ENCODE measurements at regions not wholly inside any gene's neighbourhood (a gene's known extent, or its start where the extent isn't known, plus 50 kb on each side); places are given as distances from the start of the nearest gene placed in this dataset.
"Not testable (repeated sequence)": the region's sequence is repeated elsewhere in the genome, so short reads cannot be mapped to it uniquely, and the experiment has no call there.

GRCh38 chr5:42982107-42982622 lies 58.0 kb downstream of the ANXA2R start:
- no peak overlapping the region for H3K4me3 Mint-ChIP-seq (ENCODE audit: low read depth, unreplicated experiment)
- no peak for TF ChIP-seq CTCF (IDR thresholded peaks at IDR 0.05; ENCODE audit: unreplicated experiment)
- no TSS peak for BruUV-seq (replicated peaks)
- H3K36me3 Mint-ChIP-seq (ENCODE audit: insufficient read depth, unreplicated experiment): peaks cover 51% of the 10 kb centered on the region
- CTCF ChIA-PET: interaction anchor here (0.6 kb wide), 1 partner anchor 101 kb away, joined by 3 read pairs; no protein-coding TSS in a partner anchor
- H3K4me1 Mint-ChIP-seq (ENCODE audit: low read depth, unreplicated experiment): peaks cover 45% of the 10 kb centered on the region
- peak; percentile 51 for DNase-seq
- intact Hi-C loops (cut with micrococcal nuclease; ENCODE audit: unreplicated experiment): no loop called here
- peak overlapping the region; percentile 61 for H3K27ac Mint-ChIP-seq (ENCODE audit: unreplicated experiment)
- no peaks in the 10 kb centered on the region for H3K27me3 Mint-ChIP-seq (ENCODE audit: unreplicated experiment)
- no peaks in the 10 kb centered on the region for H3K9me3 Mint-ChIP-seq (ENCODE audit: low read depth, unreplicated experiment)

- H3K27me3 Mint-ChIP-seq (ENCODE audit: unreplicated experiment); H3K4me3 Mint-ChIP-seq (ENCODE audit: low read depth, unreplicated experiment); DNase-seq; intact Hi-C loops (cut with micrococcal nuclease; ENCODE audit: unreplicated experiment); BruUV-seq (replicated peaks); H3K9me3 Mint-ChIP-seq (ENCODE audit: low read depth, unreplicated experiment): not testable (repeated sequence)
- Mint-ChIP-seq H3K4me1 (ENCODE audit: low read depth, unreplicated experiment) (peaks cover 39% of the 10 kb centered on the region), H3K36me3 (ENCODE audit: insufficient read depth, unreplicated experiment) (peaks cover 45% of the 10 kb centered on the region), H3K27ac (ENCODE audit: unreplicated experiment) (peak overlapping the region; percentile 61)
- CTCF ChIA-PET: interaction anchor here (0.6 kb wide), 1 partner anchor 101 kb away, joined by 3 read pairs; no protein-coding TSS in a partner anchor
Measured at GRCh38 chr5:42981417-42982106, 58.6 kb downstream of the ANXA2R start.

- H3K36me3 Mint-ChIP-seq (ENCODE audit: insufficient read depth, unreplicated experiment): peaks cover 42% of the 10 kb centered on the region
- H3K27ac Mint-ChIP-seq (ENCODE audit: unreplicated experiment); intact Hi-C loops (cut with micrococcal nuclease; ENCODE audit: unreplicated experiment); H3K9me3 Mint-ChIP-seq (ENCODE audit: low read depth, unreplicated experiment); H3K4me3 Mint-ChIP-seq (ENCODE audit: low read depth, unreplicated experiment); BruUV-seq (replicated peaks); CTCF ChIA-PET; H3K27me3 Mint-ChIP-seq (ENCODE audit: unreplicated experiment); DNase-seq: not testable (repeated sequence)
- peaks cover 33% of the 10 kb centered on the region for H3K4me1 Mint-ChIP-seq (ENCODE audit: low read depth, unreplicated experiment)
Measured at GRCh38 chr5:42981015-42981414, 59.1 kb downstream of the ANXA2R start.

GRCh38 chr5:42980391-42980790 lies 59.7 kb downstream of the ANXA2R start:
- H3K27ac Mint-ChIP-seq (ENCODE audit: unreplicated experiment); H3K27me3 Mint-ChIP-seq (ENCODE audit: unreplicated experiment); H3K4me3 Mint-ChIP-seq (ENCODE audit: low read depth, unreplicated experiment); CTCF ChIA-PET; BruUV-seq (replicated peaks); DNase-seq; intact Hi-C loops (cut with micrococcal nuclease; ENCODE audit: unreplicated experiment); H3K9me3 Mint-ChIP-seq (ENCODE audit: low read depth, unreplicated experiment): not testable (repeated sequence)
- peaks cover 36% of the 10 kb centered on the region for H3K36me3 Mint-ChIP-seq (ENCODE audit: insufficient read depth, unreplicated experiment)
- peaks cover 27% of the 10 kb centered on the region for H3K4me1 Mint-ChIP-seq (ENCODE audit: low read depth, unreplicated experiment)

- CTCF ChIA-PET; BruUV-seq (replicated peaks); DNase-seq; H3K27me3 Mint-ChIP-seq (ENCODE audit: unreplicated experiment); intact Hi-C loops (cut with micrococcal nuclease; ENCODE audit: unreplicated experiment); H3K4me3 Mint-ChIP-seq (ENCODE audit: low read depth, unreplicated experiment); H3K27ac Mint-ChIP-seq (ENCODE audit: unreplicated experiment); H3K9me3 Mint-ChIP-seq (ENCODE audit: low read depth, unreplicated experiment): not testable (repeated sequence)
- Mint-ChIP-seq H3K4me1 (ENCODE audit: low read depth, unreplicated experiment) (peaks cover 15% of the 10 kb centered on the region), H3K36me3 (ENCODE audit: insufficient read depth, unreplicated experiment) (peaks cover 28% of the 10 kb centered on the region)
Measured at GRCh38 chr5:42979242-42979641, 60.9 kb downstream of the ANXA2R start.

- intact Hi-C loops (cut with micrococcal nuclease; ENCODE audit: unreplicated experiment): no loop called here
- Mint-ChIP-seq H3K4me3 (ENCODE audit: low read depth, unreplicated experiment) (no peak overlapping the region), H3K4me1 (ENCODE audit: low read depth, unreplicated experiment) (no peaks in the 10 kb centered on the region), H3K27ac (ENCODE audit: unreplicated experiment) (no peak overlapping the region), H3K36me3 (ENCODE audit: insufficient read depth, unreplicated experiment) (peaks cover 5% of the 10 kb centered on the region), H3K27me3 (ENCODE audit: unreplicated experiment) (no peaks in the 10 kb centered on the region), H3K9me3 (ENCODE audit: low read depth, unreplicated experiment) (no peaks in the 10 kb centered on the region)
- no peak for DNase-seq
- CTCF ChIA-PET: interaction anchor here (0.5 kb wide), 1 partner anchor 358 kb away, joined by 3 read pairs; no protein-coding TSS in a partner anchor
- no peak for TF ChIP-seq CTCF (IDR thresholded peaks at IDR 0.05; ENCODE audit: unreplicated experiment)
- no TSS peak for BruUV-seq (replicated peaks)
Measured at GRCh38 chr5:42974536-42974935, 65.6 kb downstream of the ANXA2R start.
